SK-N-SH treated with all-trans-retinoic acid at 6 μM for 48 hours (cell line): ENCODE measurements at regions not wholly inside any gene's neighbourhood (a gene's known extent, or its start where the extent isn't known, plus 50 kb on each side); places are given as distances from the start of the nearest gene placed in this dataset.

Experiments
- ATAC-seq: fragments of 200-7000 bp; cut with Tn5 transposase; 3 replicates; pipeline ENCODE4 v1.9.1; 2020; ENCODE audit warnings: mild to moderate bottlenecking, moderate library complexity
- ARNTL ChIP-seq: fragments of 450-650 bp; formaldehyde crosslinking; IDR thresholded peaks from 2 replicates; pipeline ENCODE4 v1.5.0; 2020; ENCODE audit warnings: low read depth, mild to moderate bottlenecking, moderate library complexity, borderline replicate concordance
- BACH2 ChIP-seq: fragments of 250-450 bp; sonication (Bioruptor Pico); IDR thresholded peaks from 2 replicates; pipeline ENCODE4 v1.9.0; 2021; ENCODE audit warnings: mild to moderate bottlenecking, borderline replicate concordance
- ESRRG ChIP-seq: fragments of 250-450 bp; sonication (Bioruptor Pico); IDR thresholded peaks from 2 replicates; pipeline ENCODE4 v1.6.1; 2021; ENCODE audit warnings: mild to moderate bottlenecking
- GLIS3 ChIP-seq: fragments of 250-450 bp; sonication (Bioruptor Pico); IDR thresholded peaks from 2 replicates; pipeline ENCODE4 v1.5.0; 2020; ENCODE audit warnings: mild to moderate bottlenecking, moderate library complexity
- ISL1 ChIP-seq: fragments of 250-450 bp; sonication (Bioruptor Pico); IDR thresholded peaks from 2 replicates; pipeline ENCODE4 v2.1.2; 2022; ENCODE audit warnings: mild to moderate bottlenecking, moderate library complexity
- OSR1 ChIP-seq: fragments of 250-450 bp; sonication (Bioruptor Pico); IDR thresholded peaks from 2 replicates; pipeline ENCODE4 v1.8.0; 2022; ENCODE audit warnings: moderate library complexity, mild to moderate bottlenecking, inconsistent platforms
- PATZ1 ChIP-seq: fragments of 250-450 bp; sonication (Bioruptor Pico); IDR thresholded peaks from 2 replicates; pipeline ENCODE4 v1.8.0; 2020; ENCODE audit warnings: mild to moderate bottlenecking, moderate library complexity, borderline replicate concordance
- PPARA ChIP-seq: fragments of 250-450 bp; sonication (Bioruptor Pico); IDR thresholded peaks from 2 replicates; pipeline ENCODE4 v1.5.0; 2020; ENCODE audit warnings: mild to moderate bottlenecking, borderline replicate concordance
- RARB ChIP-seq: fragments of 250-450 bp; sonication (Bioruptor Pico); IDR thresholded peaks from 2 replicates; pipeline ENCODE4 v1.8.0; 2021; ENCODE audit warnings: mild to moderate bottlenecking, moderate library complexity
- SNAI2 ChIP-seq: fragments of 250-450 bp; sonication (Bioruptor Pico); IDR thresholded peaks from 2 replicates; pipeline ENCODE4 v1.5.0; 2020; ENCODE audit warnings: mild to moderate bottlenecking, moderate library complexity
- TCF4 ChIP-seq: fragments of 250-450 bp; sonication (Bioruptor Pico); IDR thresholded peaks from 2 replicates; pipeline ENCODE4 v1.8.0; 2021; ENCODE audit warnings: mild to moderate bottlenecking, moderate library complexity, borderline replicate concordance
- TOX ChIP-seq: fragments of 250-450 bp; sonication (Bioruptor Pico); IDR thresholded peaks from 2 replicates; pipeline ENCODE4 v1.8.0; 2021; ENCODE audit warnings: mild to moderate bottlenecking, moderate library complexity, borderline replicate concordance
- TSHZ2 ChIP-seq: fragments of 250-450 bp; sonication (Bioruptor Pico); IDR thresholded peaks from 2 replicates; pipeline ENCODE4 v1.5.0; 2020; ENCODE audit warnings: mild to moderate bottlenecking, moderate library complexity
- ZC3H10 ChIP-seq: fragments of 250-450 bp; sonication (Bioruptor Pico); IDR thresholded peaks from 2 replicates; pipeline ENCODE4 v1.5.1; 2021; ENCODE audit warnings: mild to moderate bottlenecking, moderate library complexity
- ZFP3 ChIP-seq: fragments of 250-450 bp; sonication (Bioruptor Pico); IDR thresholded peaks from 2 replicates; pipeline ENCODE4 v1.5.0; 2020; ENCODE audit warnings: mild to moderate bottlenecking, moderate library complexity
- ZFP30 ChIP-seq: fragments of 450-650 bp; formaldehyde crosslinking; IDR thresholded peaks from 2 replicates; pipeline ENCODE4 v1.5.0; 2022; ENCODE audit warnings: mild to moderate bottlenecking, moderate library complexity
- ZNF565 ChIP-seq: fragments of 450-650 bp; formaldehyde crosslinking; conservative IDR thresholded peaks from 2 replicates; pipeline ENCODE4 v1.5.0; 2020; ENCODE audit warnings: low read depth, mild to moderate bottlenecking, moderate library complexity
- ZNF70 ChIP-seq: fragments of 450-650 bp; formaldehyde crosslinking; IDR thresholded peaks from 2 replicates; pipeline ENCODE4 v1.5.0; 2020; ENCODE audit warnings: mild to moderate bottlenecking, moderate library complexity
- ZNF8 ChIP-seq: fragments of 450-650 bp; formaldehyde crosslinking; IDR thresholded peaks from 2 replicates; pipeline ENCODE4 v1.5.0; 2020; ENCODE audit warnings: mild to moderate bottlenecking, moderate library complexity
- TF ChIP-seq, protein P1 (sequence below): fragments of 250-450 bp; sonication (Bioruptor Pico); IDR thresholded peaks from 2 replicates; pipeline ENCODE4 v1.5.1; 2020; ENCODE audit warnings: low read depth, mild to moderate bottlenecking, moderate library complexity
- TF ChIP-seq, protein P2 (sequence below): fragments of 250-450 bp; sonication (Bioruptor Pico); IDR thresholded peaks from 2 replicates; pipeline ENCODE4 v1.5.1; 2021; ENCODE audit warnings: mild to moderate bottlenecking, moderate library complexity
- TF ChIP-seq, protein P3 (sequence below): fragments of 250-450 bp; sonication (Bioruptor Pico); IDR thresholded peaks from 2 replicates; pipeline ENCODE4 v1.8.0; 2021; ENCODE audit warnings: low read depth, mild to moderate bottlenecking, moderate library complexity, borderline replicate concordance

DNA sequence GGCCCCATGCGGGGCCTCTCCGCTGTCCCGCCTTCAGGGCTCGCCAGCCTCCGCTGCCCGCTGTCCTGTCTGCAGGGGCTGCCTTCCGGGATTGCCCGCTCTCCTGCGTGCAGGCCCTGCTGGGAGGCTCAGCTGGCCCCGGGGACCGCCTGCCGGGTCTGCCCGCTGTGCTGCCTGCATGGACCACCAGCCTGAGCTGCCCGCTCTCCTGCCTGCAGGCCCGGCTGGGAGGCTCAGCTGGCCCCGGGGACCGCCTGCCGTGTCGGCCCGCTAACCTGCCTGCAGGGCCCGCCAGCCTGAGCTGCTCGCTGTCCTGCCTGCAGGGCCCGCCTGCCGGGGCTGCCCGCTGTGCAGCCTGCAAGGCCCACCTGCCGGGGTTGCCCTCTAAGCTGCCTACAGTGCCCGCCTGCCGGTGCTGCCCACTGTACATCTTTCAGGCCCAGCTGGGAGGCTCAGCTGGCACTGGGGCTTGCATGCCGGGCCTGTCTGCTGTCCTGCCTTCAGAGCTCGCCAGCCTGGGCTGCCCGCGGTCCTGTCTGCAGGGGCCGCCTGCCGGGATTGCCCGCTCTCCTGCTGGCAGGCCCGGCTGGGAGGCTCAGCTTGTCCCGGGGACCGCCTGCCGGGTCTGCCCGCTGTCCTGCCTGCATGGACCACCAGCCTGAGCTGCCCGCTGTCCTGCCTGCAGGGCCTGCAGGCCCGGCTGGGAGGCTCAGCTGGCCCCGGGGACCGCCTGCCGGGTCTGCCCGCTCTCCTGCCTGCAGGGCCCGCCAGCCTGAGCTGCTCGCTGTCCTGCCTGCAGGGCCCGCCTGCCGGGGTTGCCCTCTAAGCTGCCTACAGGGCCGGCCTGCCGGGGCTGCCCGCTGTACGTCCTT, 165.1 kb downstream of the GLRX3 start:
- no peak for ATAC-seq
- no peak for TF ChIP-seq ZC3H10 (CRISPR knock-in tag)
- no peak for TF ChIP-seq PATZ1 (CRISPR knock-in tag)
- TF ChIP-seq PPARA = no peak
- no peak for TF ChIP-seq TCF4 (CRISPR knock-in tag)
- TF ChIP-seq TSHZ2 (CRISPR knock-in tag) = no peak
- TF ChIP-seq ZFP30 (CRISPR knock-in tag) = no peak
- TF ChIP-seq, protein P1, sequence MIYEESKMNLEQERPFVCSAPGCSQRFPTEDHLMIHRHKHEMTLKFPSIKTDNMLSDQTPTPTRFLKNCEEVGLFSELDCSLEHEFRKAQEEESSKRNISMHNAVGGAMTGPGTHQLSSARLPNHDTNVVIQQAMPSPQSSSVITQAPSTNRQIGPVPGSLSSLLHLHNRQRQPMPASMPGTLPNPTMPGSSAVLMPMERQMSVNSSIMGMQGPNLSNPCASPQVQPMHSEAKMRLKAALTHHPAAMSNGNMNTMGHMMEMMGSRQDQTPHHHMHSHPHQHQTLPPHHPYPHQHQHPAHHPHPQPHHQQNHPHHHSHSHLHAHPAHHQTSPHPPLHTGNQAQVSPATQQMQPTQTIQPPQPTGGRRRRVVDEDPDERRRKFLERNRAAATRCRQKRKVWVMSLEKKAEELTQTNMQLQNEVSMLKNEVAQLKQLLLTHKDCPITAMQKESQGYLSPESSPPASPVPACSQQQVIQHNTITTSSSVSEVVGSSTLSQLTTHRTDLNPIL = no peak
- TF ChIP-seq ISL1 (CRISPR knock-in tag) = no peak
- no peak for TF ChIP-seq ESRRG (CRISPR knock-in tag)
- TF ChIP-seq RARB (CRISPR knock-in tag) = no peak
- TF ChIP-seq ZNF70 (CRISPR knock-in tag) = no peak
- TF ChIP-seq, protein P2, sequence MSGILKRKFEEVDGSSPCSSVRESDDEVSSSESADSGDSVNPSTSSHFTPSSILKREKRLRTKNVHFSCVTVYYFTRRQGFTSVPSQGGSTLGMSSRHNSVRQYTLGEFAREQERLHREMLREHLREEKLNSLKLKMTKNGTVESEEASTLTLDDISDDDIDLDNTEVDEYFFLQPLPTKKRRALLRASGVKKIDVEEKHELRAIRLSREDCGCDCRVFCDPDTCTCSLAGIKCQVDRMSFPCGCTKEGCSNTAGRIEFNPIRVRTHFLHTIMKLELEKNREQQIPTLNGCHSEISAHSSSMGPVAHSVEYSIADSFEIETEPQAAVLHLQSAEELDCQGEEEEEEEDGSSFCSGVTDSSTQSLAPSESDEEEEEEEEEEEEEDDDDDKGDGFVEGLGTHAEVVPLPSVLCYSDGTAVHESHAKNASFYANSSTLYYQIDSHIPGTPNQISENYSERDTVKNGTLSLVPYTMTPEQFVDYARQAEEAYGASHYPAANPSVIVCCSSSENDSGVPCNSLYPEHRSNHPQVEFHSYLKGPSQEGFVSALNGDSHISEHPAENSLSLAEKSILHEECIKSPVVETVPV (CRISPR knock-in tag) = no peak
- no peak for TF ChIP-seq OSR1 (CRISPR knock-in tag)
- TF ChIP-seq ZNF565 (CRISPR knock-in tag) = no peak
- TF ChIP-seq ARNTL (CRISPR knock-in tag) = no peak
- no peak for TF ChIP-seq BACH2 (CRISPR knock-in tag)
- no peak for TF ChIP-seq SNAI2 (CRISPR knock-in tag)
- TF ChIP-seq, protein P3, sequence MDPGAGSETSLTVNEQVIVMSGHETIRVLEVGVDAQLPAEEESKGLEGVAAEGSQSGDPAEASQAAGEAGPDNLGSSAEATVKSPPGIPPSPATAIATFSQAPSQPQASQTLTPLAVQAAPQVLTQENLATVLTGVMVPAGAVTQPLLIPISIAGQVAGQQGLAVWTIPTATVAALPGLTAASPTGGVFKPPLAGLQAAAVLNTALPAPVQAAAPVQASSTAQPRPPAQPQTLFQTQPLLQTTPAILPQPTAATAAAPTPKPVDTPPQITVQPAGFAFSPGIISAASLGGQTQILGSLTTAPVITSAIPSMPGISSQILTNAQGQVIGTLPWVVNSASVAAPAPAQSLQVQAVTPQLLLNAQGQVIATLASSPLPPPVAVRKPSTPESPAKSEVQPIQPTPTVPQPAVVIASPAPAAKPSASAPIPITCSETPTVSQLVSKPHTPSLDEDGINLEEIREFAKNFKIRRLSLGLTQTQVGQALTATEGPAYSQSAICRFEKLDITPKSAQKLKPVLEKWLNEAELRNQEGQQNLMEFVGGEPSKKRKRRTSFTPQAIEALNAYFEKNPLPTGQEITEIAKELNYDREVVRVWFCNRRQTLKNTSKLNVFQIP (CRISPR knock-in tag) = no peak
- TF ChIP-seq ZNF8 = no peak

- no peak for ATAC-seq
- TF ChIP-seq PATZ1 (CRISPR knock-in tag) = no peak
- TF ChIP-seq, protein P3 (CRISPR knock-in tag) = no peak
- TF ChIP-seq, protein P1 = no peak
- no peak for TF ChIP-seq ESRRG (CRISPR knock-in tag)
- no peak for TF ChIP-seq ZFP3 (CRISPR knock-in tag)
- TF ChIP-seq ISL1 (CRISPR knock-in tag) = no peak
- no peak for TF ChIP-seq ARNTL (CRISPR knock-in tag)
- TF ChIP-seq RARB (CRISPR knock-in tag) = no peak
- TF ChIP-seq ZFP30 (CRISPR knock-in tag) = no peak
- no peak for TF ChIP-seq OSR1 (CRISPR knock-in tag)
- TF ChIP-seq BACH2 (CRISPR knock-in tag) = no peak
- no peak for TF ChIP-seq ZC3H10 (CRISPR knock-in tag)
- no peak for TF ChIP-seq TOX (CRISPR knock-in tag)
- no peak for TF ChIP-seq TCF4 (CRISPR knock-in tag)
- TF ChIP-seq ZNF565 (CRISPR knock-in tag) = no peak
- no peak for TF ChIP-seq PPARA
- TF ChIP-seq ZNF8 = no peak
- no peak for TF ChIP-seq GLIS3 (CRISPR knock-in tag)
Observed at GRCh38 chr10:130326954-130327353, 190.8 kb downstream of the GLRX3 start.
